Parathyroid adenoma (tissue), 2 donors: ENCODE measurements at regions not wholly inside any gene's neighbourhood (a gene's known extent, or its start where the extent isn't known, plus 50 kb on each side); places are given as distances from the start of the nearest gene placed in this dataset.
"Not testable (repeated sequence)": the region's sequence is repeated elsewhere in the genome, so short reads cannot be mapped to it uniquely, and the experiment has no call there.

Experiments used
- H2AFZ ChIP-seq: fragments of 300-600 bp; sonication (generic); one replicate; pipeline ENCODE4 v1.7.0; 2017; ENCODE audit warnings: antibody characterized with exemption, mild to moderate bottlenecking
- H3K27ac ChIP-seq: fragments of 300-600 bp; sonication (generic); one replicate; pipeline ENCODE4 v1.7.0; 2017
- H3K27me3 ChIP-seq: fragments of 300-600 bp; sonication (generic); one replicate; pipeline ENCODE4 v1.7.0; 2017; ENCODE audit warnings: low read length; ENCODE audit not compliant: control insufficient read depth, insufficient read depth
- H3K36me3 ChIP-seq: fragments of 300-600 bp; sonication (generic); one replicate; pipeline ENCODE4 v1.7.0; 2017; ENCODE audit warnings: low read length; ENCODE audit not compliant: control insufficient read depth, insufficient read depth
- H3K4me1 ChIP-seq: fragments of 300-600 bp; sonication (generic); one replicate; pipeline ENCODE4 v1.7.0; 2017; ENCODE audit warnings: control low read depth
- H3K4me2 ChIP-seq: fragments of 300-600 bp; sonication (generic); one replicate; pipeline ENCODE4 v1.7.0; 2017; ENCODE audit warnings: low read length
- H3K4me3 ChIP-seq: fragments of 300-600 bp; sonication (generic); one replicate; pipeline ENCODE4 v1.7.0; 2017; ENCODE audit warnings: low read depth, low read length
- H3K79me2 ChIP-seq: fragments of 300-600 bp; sonication (generic); one replicate; pipeline ENCODE4 v1.7.0; 2017; ENCODE audit warnings: control low read depth
- H3K9ac ChIP-seq: fragments of 300-600 bp; sonication (generic); one replicate; pipeline ENCODE4 v1.7.0; 2017; ENCODE audit warnings: mild to moderate bottlenecking
- H3K9me3 ChIP-seq: fragments of 300-600 bp; sonication (generic); one replicate; pipeline ENCODE4 v1.7.0; 2017; ENCODE audit warnings: low read length; ENCODE audit not compliant: control insufficient read depth
- CTCF ChIP-seq: fragments of 300-600 bp; sonication (generic); IDR thresholded peaks from one replicate; pipeline ENCODE4 v1.7.0; 2017; ENCODE audit warnings: antibody characterized with exemption, mild to moderate bottlenecking
- donor health status: primary hyperparathyroidism.

- Histone ChIP-seq H3K27me3 (no peaks in the 10 kb centered on the region), H3K4me2 (no peak overlapping the region), H2AFZ (no peak overlapping the region), H3K9ac (no peak overlapping the region), H3K27ac (no peak overlapping the region), H3K36me3 (no peaks in the 10 kb centered on the region), H3K79me2 (no peaks in the 10 kb centered on the region), H3K4me1 (no peaks in the 10 kb centered on the region), H3K4me3 (no peak overlapping the region), H3K9me3 (no peaks in the 10 kb centered on the region)
- no peak for TF ChIP-seq CTCF
Measured at GRCh38 chr4:67396008-67396407, 149.3 kb downstream of the CENPC start.

- no peak overlapping the region for H2AFZ ChIP-seq
- no peak overlapping the region for H3K9ac ChIP-seq
- H3K4me2 ChIP-seq = no peak overlapping the region
- H3K27me3 ChIP-seq = no peaks in the 10 kb centered on the region
- no peak overlapping the region for H3K4me3 ChIP-seq
- no peaks in the 10 kb centered on the region for H3K4me1 ChIP-seq
- TF ChIP-seq CTCF = no peak
- no peaks in the 10 kb centered on the region for H3K36me3 ChIP-seq
- H3K27ac ChIP-seq = no peak overlapping the region
- no peaks in the 10 kb centered on the region for H3K79me2 ChIP-seq
- no peaks in the 10 kb centered on the region for H3K9me3 ChIP-seq
Measured at GRCh38 chr4:67394879-67395278, 150.4 kb downstream of the CENPC start.

GRCh38 chr4:67393699-67394281, 151.5 kb downstream of the CENPC start:
- Histone ChIP-seq H3K27ac (no peak overlapping the region), H3K9me3 (no peaks in the 10 kb centered on the region), H3K4me2 (no peak overlapping the region), H3K27me3 (no peaks in the 10 kb centered on the region), H3K4me1 (no peaks in the 10 kb centered on the region), H3K36me3 (no peaks in the 10 kb centered on the region), H3K79me2 (no peaks in the 10 kb centered on the region), H3K9ac (no peak overlapping the region), H2AFZ (no peak overlapping the region), H3K4me3 (no peak overlapping the region)
- peak; percentile 42 for TF ChIP-seq CTCF

- Histone ChIP-seq H3K27me3 (no peaks in the 10 kb centered on the region), H3K4me1 (no peaks in the 10 kb centered on the region), H3K36me3 (no peaks in the 10 kb centered on the region), H3K79me2 (no peaks in the 10 kb centered on the region), H2AFZ (no peak overlapping the region), H3K9me3 (no peaks in the 10 kb centered on the region), H3K4me2 (no peak overlapping the region), H3K27ac (no peak overlapping the region), H3K4me3 (no peak overlapping the region), H3K9ac (no peak overlapping the region)
- TF ChIP-seq CTCF = no peak
Measured at GRCh38 chr4:67393007-67393406, 152.3 kb downstream of the CENPC start.

GRCh38 chr4:67381406-67381804, 163.9 kb downstream of the CENPC start:
- H3K36me3 ChIP-seq, H3K4me1 ChIP-seq, H2AFZ ChIP-seq, H3K4me2 ChIP-seq, H3K79me2 ChIP-seq, H3K27ac ChIP-seq, H3K27me3 ChIP-seq, H3K9me3 ChIP-seq, H3K4me3 ChIP-seq, H3K9ac ChIP-seq: not testable (repeated sequence)

GRCh38 chr4:67380702-67381405, 164.4 kb downstream of the CENPC start:
- H3K27me3 ChIP-seq, H3K4me3 ChIP-seq, H3K79me2 ChIP-seq, H3K9ac ChIP-seq, H2AFZ ChIP-seq, H3K9me3 ChIP-seq, H3K4me1 ChIP-seq, H3K4me2 ChIP-seq, H3K27ac ChIP-seq, H3K36me3 ChIP-seq: not testable (repeated sequence)
